Colonic mucosa (tissue), 4 donors: ENCODE measurements at regions not wholly inside any gene's neighbourhood (a gene's known extent, or its start where the extent isn't known, plus 50 kb on each side); places are given as distances from the start of the nearest gene placed in this dataset.

Experiments
- DNase-seq: peaks from one replicate; pipeline ENCODE4 v3.0.0-alpha.2; 2020
- H3K27ac ChIP-seq: fragments of 200-600 bp; one replicate; pipeline ENCODE4 v1.8.0; 2021
- H3K27me3 ChIP-seq: fragments of 200-600 bp; one replicate; pipeline ENCODE4 v1.8.0; 2021
- H3K36me3 ChIP-seq: fragments of 200-600 bp; one replicate; pipeline ENCODE4 v1.8.0; 2021
- H3K4me1 ChIP-seq: fragments of 200-600 bp; one replicate; pipeline ENCODE4 v1.8.0; 2021; ENCODE audit warnings: mild to moderate bottlenecking
- H3K4me3 ChIP-seq: fragments of 200-600 bp; one replicate; pipeline ENCODE4 v1.8.0; 2021
- H3K9ac ChIP-seq, 2 donors: one replicate each; pipeline ENCODE4 v1.7.0; 2013; ENCODE audit warnings: control low read depth in 2 of 2, low read depth in 2 of 2, low read length in 2 of 2
- H3K9me3 ChIP-seq: fragments of 200-600 bp; one replicate; pipeline ENCODE4 v1.8.0; 2021
- CTCF ChIP-seq: fragments of 200-600 bp; IDR thresholded peaks from one replicate; pipeline ENCODE4 v1.8.0; 2022; ENCODE audit warnings: antibody characterized with exemption, mild to moderate bottlenecking
- intact Hi-C: fragments of 100-400 bp; cut with DNase I; formaldehyde crosslinking; loops from one replicate; pipeline ENCODE4 v1.14.1; 2022
- donor health status: healthy.
- donor health status: DM: no; HTN: no; CAD: no.
- donor health status: DM: no; HTN: no; CAD: no.

GRCh38 chr11:100632941-100633452, 54.1 kb upstream of the ARHGAP42 start:
- Histone ChIP-seq H3K27me3 (no peaks in the 10 kb centered on the region), H3K4me3 (no peak overlapping the region), H3K27ac (no peak overlapping the region), H3K9ac (no peak overlapping the region), H3K36me3 (no peaks in the 10 kb centered on the region), H3K9me3 (no peaks in the 10 kb centered on the region), H3K4me1 (no peaks in the 10 kb centered on the region)
- peak; percentile 47 for DNase-seq
- no peak for TF ChIP-seq CTCF
- intact Hi-C loops, result no loop called here

- Histone ChIP-seq H3K27me3 (no peaks in the 10 kb centered on the region), H3K27ac (no peak overlapping the region), H3K9ac (no peak overlapping the region), H3K36me3 (no peaks in the 10 kb centered on the region), H3K9me3 (no peaks in the 10 kb centered on the region), H3K4me3 (no peak overlapping the region), H3K4me1 (no peaks in the 10 kb centered on the region)
- TF ChIP-seq CTCF, result no peak
- intact Hi-C loops, result no loop called here
- DNase-seq, result no peak
Observed at GRCh38 chr11:100635194-100635593, 51.9 kb upstream of the ARHGAP42 start.

- H3K9me3 ChIP-seq, result no peaks in the 10 kb centered on the region
- H3K36me3 ChIP-seq, result no peaks in the 10 kb centered on the region
- intact Hi-C loops, result no loop called here
- H3K27ac ChIP-seq, result no peak overlapping the region
- no peak for DNase-seq
- H3K27me3 ChIP-seq, result no peaks in the 10 kb centered on the region
- no peaks in the 10 kb centered on the region for H3K4me1 ChIP-seq
- H3K4me3 ChIP-seq, result no peak overlapping the region
- no peak for TF ChIP-seq CTCF
- no peak overlapping the region for H3K9ac ChIP-seq
Observed at GRCh38 chr11:100636536-100636935, 50.6 kb upstream of the ARHGAP42 start.
